Keratinocyte (primary cell): ENCODE measurements at regions not wholly inside any gene's neighbourhood (a gene's known extent, or its start where the extent isn't known, plus 50 kb on each side); places are given as distances from the start of the nearest gene placed in this dataset.

Experiments
- DNase-seq: peaks from one replicate; pipeline ENCODE4 v3.0.0-alpha.2; 2011; ENCODE audit warnings: low read depth, missing footprints, low spot score
- FAIRE-seq: peaks from 2 replicates; lab custom pipeline; 2011; peaks lifted over from hg19 to GRCh38; lab: Jason Lieb, UNC
- H2AFZ ChIP-seq: 2 replicates; pipeline ENCODE4 v1.6.0; 2012; ENCODE audit warnings: low read length, control low read depth, inconsistent platforms; ENCODE audit not compliant: control insufficient read depth
- H3K27ac ChIP-seq: 2 replicates; pipeline ENCODE4 v1.5.1; 2011; ENCODE audit warnings: low read length; ENCODE audit not compliant: control insufficient read depth, insufficient read depth
- H3K27me3 ChIP-seq: 3 replicates; pipeline ENCODE4 v1.6.0; 2011; ENCODE audit warnings: low read length; ENCODE audit not compliant: control insufficient read depth, insufficient read depth; ENCODE audit errors: extremely low read depth
- H3K36me3 ChIP-seq, 2 experiments: 2 replicates in 1 of 2; 3 replicates in 1 of 2; pipeline ENCODE4 v1.5.1; 2011; ENCODE audit warnings: low read length in 2 of 2, mild to moderate bottlenecking in 1 of 2; ENCODE audit not compliant: control insufficient read depth in 2 of 2, insufficient read depth in 2 of 2; ENCODE audit errors: extremely low read depth in 1 of 2
- H3K4me1 ChIP-seq: 3 replicates; pipeline ENCODE4 v1.5.1; 2011; ENCODE audit warnings: low read length; ENCODE audit not compliant: control insufficient read depth, insufficient read depth; ENCODE audit errors: extremely low read depth
- H3K4me2 ChIP-seq: 3 replicates; pipeline ENCODE4 v1.6.0; 2011; ENCODE audit warnings: low read depth, low read length; ENCODE audit not compliant: control insufficient read depth, insufficient read depth; ENCODE audit errors: extremely low read depth
- H3K4me3 ChIP-seq, 3 experiments: fragments of 200-600 bp in 1 of 3; sonication (generic) in 1 of 3; 2 replicates in 2 of 3; 3 replicates in 1 of 3; pipeline ENCODE4 v1.5.1; 2011 to 2016; ENCODE audit warnings: low read length in 3 of 3, mild to moderate bottlenecking in 3 of 3, control low read depth in 2 of 3, inconsistent platforms in 1 of 3, low read depth in 1 of 3, mixed read lengths in 1 of 3, mixed run types in 1 of 3, moderate library complexity in 1 of 3; ENCODE audit not compliant: control insufficient read depth in 2 of 3, insufficient read depth in 2 of 3; ENCODE audit errors: extremely low read depth in 1 of 3
- H3K79me2 ChIP-seq: 2 replicates; pipeline ENCODE4 v1.6.0; 2012; ENCODE audit warnings: low read length; ENCODE audit not compliant: control insufficient read depth, insufficient read depth
- H3K9ac ChIP-seq: 3 replicates; pipeline ENCODE4 v1.6.0; 2011; ENCODE audit warnings: low read length; ENCODE audit not compliant: control insufficient read depth, insufficient read depth; ENCODE audit errors: extremely low read depth
- H3K9me1 ChIP-seq: 3 replicates; pipeline ENCODE4 v1.6.0; 2011; ENCODE audit warnings: low read length; ENCODE audit not compliant: control insufficient read depth, insufficient read depth; ENCODE audit errors: extremely low read depth
- H3K9me3 ChIP-seq: 2 replicates; pipeline ENCODE4 v1.5.1; 2012; ENCODE audit warnings: low read depth, low read length; ENCODE audit not compliant: control insufficient read depth
- H4K20me1 ChIP-seq: 3 replicates; pipeline ENCODE4 v1.6.0; 2011; ENCODE audit warnings: low read length; ENCODE audit not compliant: control insufficient read depth, insufficient read depth; ENCODE audit errors: extremely low read depth
- CTCF ChIP-seq, 3 experiments: IDR thresholded peaks in 1 of 3; conservative IDR thresholded peaks in 1 of 3; optimal IDR thresholded peaks in 1 of 3; 2 replicates in 2 of 3; 3 replicates in 1 of 3; pipeline versions ENCODE3 to v1.5.1; 2011; ENCODE audit warnings: low read length in 3 of 3, mild to moderate bottlenecking in 3 of 3, moderate library complexity in 2 of 3, control low read depth in 1 of 3, inconsistent platforms in 1 of 3; ENCODE audit not compliant: insufficient read depth in 2 of 3; ENCODE audit errors: extremely low read depth in 1 of 3
- EZH2 ChIP-seq: IDR thresholded peaks from one replicate; pipeline ENCODE4 v1.6.1; 2012; ENCODE audit warnings: inconsistent platforms, mild to moderate bottlenecking, low read length, moderate library complexity
- dilution Hi-C: fragments of 300-500 bp; cut with MboI; formaldehyde crosslinking; loops from one replicate; pipeline ENCODE4 v1.7.0; 2020; ENCODE audit warnings: low sequenced_read_pairs; ENCODE audit not compliant: extremely low pct_ligation_motif_present

GRCh38 chrX:107396783-107397182 is 52.7 kb upstream of the FRMPD3 start:
- Histone ChIP-seq H3K4me1 (no peaks in the 10 kb centered on the region), H3K4me2 (no peak overlapping the region), H3K4me3 (no peak overlapping the region), H3K27me3 (peaks cover 5% of the 10 kb centered on the region), H2AFZ (no peak overlapping the region), H3K9me3 (no peaks in the 10 kb centered on the region), H3K9ac (no peak overlapping the region), H3K27ac (no peak overlapping the region), H3K79me2 (no peaks in the 10 kb centered on the region), H3K36me3 (no peaks in the 10 kb centered on the region), H3K9me1 (no peaks in the 10 kb centered on the region), H4K20me1 (no peaks in the 10 kb centered on the region)
- TF ChIP-seq EZH2 (no peak), CTCF (optimal IDR thresholded peaks at IDR 0.05 in 1 of 3, IDR thresholded peaks at IDR 0.05 in 1 of 3, conservative IDR thresholded peaks at IDR 0.05 in 1 of 3; ENCODE audit: extremely low read depth in 1 of 3, insufficient read depth in 2 of 3, low read length in 3 of 3) (no peak)
- no peak for FAIRE-seq
- no peak for DNase-seq
- dilution Hi-C loops = no loop called here

GRCh38 chrX:107398115-107398514 is 51.3 kb upstream of the FRMPD3 start:
- H3K4me3 ChIP-seq = no peak overlapping the region
- no peak overlapping the region for H2AFZ ChIP-seq
- H4K20me1 ChIP-seq = no peaks in the 10 kb centered on the region
- H3K9me3 ChIP-seq = no peaks in the 10 kb centered on the region
- H3K79me2 ChIP-seq = no peaks in the 10 kb centered on the region
- no peak overlapping the region for H3K9ac ChIP-seq
- dilution Hi-C loops = no loop called here
- no peak overlapping the region for H3K27ac ChIP-seq
- DNase-seq (no peak), FAIRE-seq (no peak)
- H3K4me1 ChIP-seq = no peaks in the 10 kb centered on the region
- no peaks in the 10 kb centered on the region for H3K36me3 ChIP-seq
- no peaks in the 10 kb centered on the region for H3K9me1 ChIP-seq
- TF ChIP-seq EZH2 (no peak), CTCF (optimal IDR thresholded peaks at IDR 0.05 in 1 of 3, IDR thresholded peaks at IDR 0.05 in 1 of 3, conservative IDR thresholded peaks at IDR 0.05 in 1 of 3; ENCODE audit: extremely low read depth in 1 of 3, insufficient read depth in 2 of 3, low read length in 3 of 3) (no peak)
- no peak overlapping the region for H3K4me2 ChIP-seq
- peaks cover 5% of the 10 kb centered on the region for H3K27me3 ChIP-seq
